Kidney (tissue), 13 donors: ENCODE measurements at regions not wholly inside any gene's neighbourhood (a gene's known extent, or its start where the extent isn't known, plus 50 kb on each side); places are given as distances from the start of the nearest gene placed in this dataset.

Source experiments
- DNase-seq, 5 donors: peaks; one replicate each; pipeline ENCODE4 v3.0.0-alpha.2; 2013 to 2020
- FAIRE-seq: peaks from 2 replicates; lab custom pipeline; 2012; peaks lifted over from hg19 to GRCh38; lab: Jason Lieb, UNC
- H3K27ac ChIP-seq, 2 donors: one replicate each; pipeline ENCODE4 v1.7.0; 2013; ENCODE audit warnings: low read depth in 2 of 2, low read length in 2 of 2, inconsistent platforms in 1 of 2
- H3K27me3 ChIP-seq: one replicate; pipeline ENCODE4 v1.7.1; 2013; ENCODE audit warnings: low read length, inconsistent platforms; ENCODE audit not compliant: control insufficient read depth, insufficient read depth
- H3K36me3 ChIP-seq, 3 donors: one replicate each; pipeline versions ENCODE4 v1.7.0 to v1.7.1; 2013; ENCODE audit warnings: low read length in 3 of 3, control low read depth in 1 of 3, inconsistent platforms in 1 of 3; ENCODE audit not compliant: insufficient read depth in 3 of 3, control insufficient read depth in 2 of 3
- H3K4me1 ChIP-seq, 3 donors: one replicate each; pipeline versions ENCODE4 v1.7.0 to v1.7.1; 2013; ENCODE audit warnings: low read length in 3 of 3, inconsistent platforms in 1 of 3, low read depth in 1 of 3; ENCODE audit not compliant: control insufficient read depth in 2 of 3, insufficient read depth in 2 of 3
- H3K4me3 ChIP-seq, 3 donors: one replicate each; pipeline versions ENCODE4 v1.7.0 to v1.8.1; 2013; ENCODE audit warnings: low read length in 3 of 3, control low read depth in 1 of 3, inconsistent platforms in 1 of 3
- H3K9ac ChIP-seq, 3 donors: one replicate each; pipeline versions ENCODE4 v1.7.0 to v1.7.1; 2013; ENCODE audit warnings: low read length in 3 of 3, control low read depth in 1 of 3, inconsistent platforms in 1 of 3
- H3K9me3 ChIP-seq, 3 donors: one replicate each; pipeline versions ENCODE4 v1.7.0 to v1.7.1; 2013; ENCODE audit warnings: low read length in 3 of 3, control low read depth in 1 of 3, inconsistent platforms in 1 of 3; ENCODE audit not compliant: control insufficient read depth in 2 of 3, insufficient read depth in 1 of 3
- CTCF ChIP-seq: IDR thresholded peaks from 3 replicates; pipeline ENCODE4 v1.5.1; 2012; ENCODE audit warnings: mild to moderate bottlenecking, moderate library complexity, borderline replicate concordance; ENCODE audit not compliant: insufficient read depth; ENCODE audit errors: extremely low read depth
- intact Hi-C: fragments of 100-400 bp; cut with DNase I; formaldehyde crosslinking; loops from one replicate; pipeline ENCODE4 v1.11.1; 2022
- donor health status: control.
- donor health status: control.
- donor health status: control.
- donor health status: control.
- donor health status: control.
- donor health status: DM: yes; HTN: yes; CAD: no.
- donor health status: Normal renal cell carcinoma (clear cell type).

- intact Hi-C loops, result no loop called here
Measured at GRCh38 chr10:33927347-33927746, 592.9 kb upstream of the NRP1 start.

GRCh38 chr10:33921970-33922605, 587.6 kb upstream of the NRP1 start:
- intact Hi-C loops, result no loop called here
- no peaks in the 10 kb centered on the region for H3K9me3 ChIP-seq
- no peak for FAIRE-seq

More at GRCh38 chr10:33927347-33927746, 592.9 kb upstream of the NRP1 start:
- Histone ChIP-seq H3K36me3 (no peaks in the 10 kb centered on the region), H3K9ac (no peak overlapping the region), H3K9me3 (no peaks in the 10 kb centered on the region), H3K4me1 (no peaks in the 10 kb centered on the region), H3K4me3 (no peak overlapping the region), H3K27me3 (no peaks in the 10 kb centered on the region), H3K27ac (no peak overlapping the region)
- FAIRE-seq, result no peak
- DNase-seq, result peak in 4 of 5 donors; percentile 18 to 76 (median 68)
- TF ChIP-seq CTCF, result no peak

DNA sequence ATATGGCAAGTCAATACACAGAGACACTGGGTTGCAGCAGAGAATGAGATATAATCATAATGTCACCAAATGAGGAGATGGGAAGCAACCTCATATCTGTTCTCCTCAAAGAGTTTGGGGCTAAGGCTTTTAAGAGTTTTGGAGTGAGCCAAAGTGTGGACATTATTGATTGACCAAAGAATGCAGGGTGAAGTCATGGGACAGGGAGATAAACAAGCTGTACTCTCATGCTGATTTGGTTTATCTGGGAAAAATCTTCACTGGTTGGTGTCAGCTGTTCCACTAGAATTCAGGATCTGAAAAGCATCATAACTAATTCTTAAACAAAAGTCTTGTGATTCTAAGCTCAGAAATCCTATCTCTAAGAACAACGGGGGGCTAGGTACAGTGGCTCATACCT, 585.9 kb upstream of the NRP1 start:
- H3K4me1 ChIP-seq, result no peaks in the 10 kb centered on the region
- intact Hi-C loops, result no loop called here
- no peak overlapping the region for H3K9ac ChIP-seq
- TF ChIP-seq CTCF, result no peak
- no peaks in the 10 kb centered on the region for H3K27me3 ChIP-seq
- H3K36me3 ChIP-seq, result no peaks in the 10 kb centered on the region
- FAIRE-seq (no peak), DNase-seq (no peak)
- H3K27ac ChIP-seq, result no peak overlapping the region
- no peaks in the 10 kb centered on the region for H3K9me3 ChIP-seq
- H3K4me3 ChIP-seq, result no peak overlapping the region

More at GRCh38 chr10:33921970-33922605, 587.6 kb upstream of the NRP1 start:
- Histone ChIP-seq H3K36me3 (no peaks in the 10 kb centered on the region), H3K4me3 (no peak overlapping the region), H3K27ac (no peak overlapping the region), H3K27me3 (no peaks in the 10 kb centered on the region), H3K9ac (no peak overlapping the region), H3K4me1 (no peaks in the 10 kb centered on the region)
- no peak for DNase-seq
- TF ChIP-seq CTCF, result no peak

GRCh38 chr10:33919244-33919643, 584.8 kb upstream of the NRP1 start:
- intact Hi-C loops, result no loop called here
- FAIRE-seq, result no peak
- TF ChIP-seq CTCF, result no peak

More at GRCh38 chr10:33919244-33919643, 584.8 kb upstream of the NRP1 start:
- Histone ChIP-seq H3K36me3 (no peaks in the 10 kb centered on the region), H3K27ac (no peak overlapping the region), H3K9me3 (no peaks in the 10 kb centered on the region), H3K27me3 (no peaks in the 10 kb centered on the region), H3K4me1 (no peaks in the 10 kb centered on the region), H3K9ac (no peak overlapping the region), H3K4me3 (no peak overlapping the region)
- DNase-seq, result no peak
